ENCODE measurements at regions not wholly inside any gene's neighbourhood (a gene's known extent, or its start where the extent isn't known, plus 50 kb on each side); places are given as distances from the start of the nearest gene placed in this dataset.
"Not testable (repeated sequence)": the region's sequence is repeated elsewhere in the genome, so short reads cannot be mapped to it uniquely, and the experiment has no call there.

- Histone ChIP-seq H3K4me3 (ENCODE audit: low read length) (no peak overlapping the region), H3K9ac (ENCODE audit: low read length) (no peak overlapping the region), H3K27ac (ENCODE audit: low read length) (no peak overlapping the region), H3K9me3 (ENCODE audit: control insufficient read depth, low read depth, low read length) (no peaks in the 10 kb centered on the region), H3K27me3 (ENCODE audit: control insufficient read depth, insufficient read depth, low read length) (no peaks in the 10 kb centered on the region), H3K36me3 (ENCODE audit: control insufficient read depth, low read depth, low read length) (no peaks in the 10 kb centered on the region), H3K4me1 (ENCODE audit: control insufficient read depth, low read depth, low read length) (no peaks in the 10 kb centered on the region)
Measured at GRCh38 chr1:185439727-185440415, 122.8 kb upstream of the IVNS1ABP start.

- Histone ChIP-seq H3K36me3 (ENCODE audit: control insufficient read depth, low read depth, low read length) (no peaks in the 10 kb centered on the region), H3K4me1 (ENCODE audit: control insufficient read depth, low read depth, low read length) (no peaks in the 10 kb centered on the region), H3K27me3 (ENCODE audit: control insufficient read depth, insufficient read depth, low read length) (no peaks in the 10 kb centered on the region), H3K27ac (ENCODE audit: low read length) (no peak overlapping the region), H3K9me3 (ENCODE audit: control insufficient read depth, low read depth, low read length) (no peaks in the 10 kb centered on the region), H3K9ac (ENCODE audit: low read length) (no peak overlapping the region), H3K4me3 (ENCODE audit: low read length) (no peak overlapping the region)
Measured at GRCh38 chr1:185438936-185439335, 121.9 kb upstream of the IVNS1ABP start.

GRCh38 chr1:185435696-185436379 is 118.8 kb upstream of the IVNS1ABP start:
- H3K27me3 ChIP-seq (ENCODE audit: control insufficient read depth, insufficient read depth, low read length): no peaks in the 10 kb centered on the region
- no peaks in the 10 kb centered on the region for H3K4me1 ChIP-seq (ENCODE audit: control insufficient read depth, low read depth, low read length)
- no peak overlapping the region for H3K4me3 ChIP-seq (ENCODE audit: low read length)
- no peaks in the 10 kb centered on the region for H3K36me3 ChIP-seq (ENCODE audit: control insufficient read depth, low read depth, low read length)
- no peak overlapping the region for H3K27ac ChIP-seq (ENCODE audit: low read length)
- H3K9ac ChIP-seq (ENCODE audit: low read length): no peak overlapping the region
- H3K9me3 ChIP-seq (ENCODE audit: control insufficient read depth, low read depth, low read length): no peaks in the 10 kb centered on the region

GRCh38 chr1:185434721-185435120 is 117.7 kb upstream of the IVNS1ABP start:
- no peak overlapping the region for H3K4me3 ChIP-seq (ENCODE audit: low read length)
- H3K9me3 ChIP-seq (ENCODE audit: control insufficient read depth, low read depth, low read length): no peaks in the 10 kb centered on the region
- H3K4me1 ChIP-seq (ENCODE audit: control insufficient read depth, low read depth, low read length): no peaks in the 10 kb centered on the region
- no peaks in the 10 kb centered on the region for H3K36me3 ChIP-seq (ENCODE audit: control insufficient read depth, low read depth, low read length)
- H3K27ac ChIP-seq (ENCODE audit: low read length): no peak overlapping the region
- no peak overlapping the region for H3K9ac ChIP-seq (ENCODE audit: low read length)
- no peaks in the 10 kb centered on the region for H3K27me3 ChIP-seq (ENCODE audit: control insufficient read depth, insufficient read depth, low read length)

GRCh38 chr1:185433667-185434066 is 116.6 kb upstream of the IVNS1ABP start:
- Histone ChIP-seq H3K27me3 (ENCODE audit: control insufficient read depth, insufficient read depth, low read length) (no peaks in the 10 kb centered on the region), H3K9ac (ENCODE audit: low read length) (no peak overlapping the region), H3K9me3 (ENCODE audit: control insufficient read depth, low read depth, low read length) (no peaks in the 10 kb centered on the region), H3K36me3 (ENCODE audit: control insufficient read depth, low read depth, low read length) (no peaks in the 10 kb centered on the region), H3K4me3 (ENCODE audit: low read length) (no peak overlapping the region), H3K4me1 (ENCODE audit: control insufficient read depth, low read depth, low read length) (no peaks in the 10 kb centered on the region), H3K27ac (ENCODE audit: low read length) (no peak overlapping the region)

GRCh38 chr1:185432948-185433347 is 115.9 kb upstream of the IVNS1ABP start:
- Histone ChIP-seq H3K9me3 (ENCODE audit: control insufficient read depth, low read depth, low read length) (no peaks in the 10 kb centered on the region), H3K36me3 (ENCODE audit: control insufficient read depth, low read depth, low read length) (no peaks in the 10 kb centered on the region), H3K4me1 (ENCODE audit: control insufficient read depth, low read depth, low read length) (no peaks in the 10 kb centered on the region), H3K9ac (ENCODE audit: low read length) (no peak overlapping the region), H3K4me3 (ENCODE audit: low read length) (no peak overlapping the region), H3K27me3 (ENCODE audit: control insufficient read depth, insufficient read depth, low read length) (no peaks in the 10 kb centered on the region), H3K27ac (ENCODE audit: low read length) (no peak overlapping the region)

GRCh38 chr1:185431612-185432011 is 114.6 kb upstream of the IVNS1ABP start:
- no peak overlapping the region for H3K27ac ChIP-seq (ENCODE audit: low read length)

GRCh38 chr1:185429668-185430067 is 112.6 kb upstream of the IVNS1ABP start:
- not testable (repeated sequence) for H3K9me3 ChIP-seq (ENCODE audit: control insufficient read depth, low read depth, low read length)

More at GRCh38 chr1:185431612-185432011, 114.6 kb upstream of the IVNS1ABP start:
- no peaks in the 10 kb centered on the region for H3K27me3 ChIP-seq (ENCODE audit: control insufficient read depth, insufficient read depth, low read length)
- H3K36me3 ChIP-seq (ENCODE audit: control insufficient read depth, low read depth, low read length): no peaks in the 10 kb centered on the region
- no peaks in the 10 kb centered on the region for H3K9me3 ChIP-seq (ENCODE audit: control insufficient read depth, low read depth, low read length)
- no peaks in the 10 kb centered on the region for H3K4me1 ChIP-seq (ENCODE audit: control insufficient read depth, low read depth, low read length)
- H3K9ac ChIP-seq (ENCODE audit: low read length): no peak overlapping the region
- H3K4me3 ChIP-seq (ENCODE audit: low read length): no peak overlapping the region

GRCh38 chr1:185427776-185428175 is 110.7 kb upstream of the IVNS1ABP start:
- no peak overlapping the region for H3K9ac ChIP-seq (ENCODE audit: low read length)
- H3K36me3 ChIP-seq (ENCODE audit: control insufficient read depth, low read depth, low read length): no peaks in the 10 kb centered on the region
- no peaks in the 10 kb centered on the region for H3K9me3 ChIP-seq (ENCODE audit: control insufficient read depth, low read depth, low read length)
- no peaks in the 10 kb centered on the region for H3K4me1 ChIP-seq (ENCODE audit: control insufficient read depth, low read depth, low read length)
- no peaks in the 10 kb centered on the region for H3K27me3 ChIP-seq (ENCODE audit: control insufficient read depth, insufficient read depth, low read length)
- H3K27ac ChIP-seq (ENCODE audit: low read length): no peak overlapping the region
- no peak overlapping the region for H3K4me3 ChIP-seq (ENCODE audit: low read length)

More at GRCh38 chr1:185429668-185430067, 112.6 kb upstream of the IVNS1ABP start:
- H3K9ac ChIP-seq (ENCODE audit: low read length); H3K27ac ChIP-seq (ENCODE audit: low read length); H3K4me3 ChIP-seq (ENCODE audit: low read length); H3K27me3 ChIP-seq (ENCODE audit: control insufficient read depth, insufficient read depth, low read length); H3K4me1 ChIP-seq (ENCODE audit: control insufficient read depth, low read depth, low read length); H3K36me3 ChIP-seq (ENCODE audit: control insufficient read depth, low read depth, low read length): not testable (repeated sequence)

GRCh38 chr1:185427264-185427663 is 110.2 kb upstream of the IVNS1ABP start:
- no peaks in the 10 kb centered on the region for H3K36me3 ChIP-seq (ENCODE audit: control insufficient read depth, low read depth, low read length)
- no peak overlapping the region for H3K9ac ChIP-seq (ENCODE audit: low read length)
- no peaks in the 10 kb centered on the region for H3K27me3 ChIP-seq (ENCODE audit: control insufficient read depth, insufficient read depth, low read length)
- H3K27ac ChIP-seq (ENCODE audit: low read length): no peak overlapping the region
- no peaks in the 10 kb centered on the region for H3K4me1 ChIP-seq (ENCODE audit: control insufficient read depth, low read depth, low read length)
- no peak overlapping the region for H3K4me3 ChIP-seq (ENCODE audit: low read length)
- H3K9me3 ChIP-seq (ENCODE audit: control insufficient read depth, low read depth, low read length): no peaks in the 10 kb centered on the region

GRCh38 chr1:185426848-185427247 is 109.8 kb upstream of the IVNS1ABP start:
- Histone ChIP-seq H3K27me3 (ENCODE audit: control insufficient read depth, insufficient read depth, low read length) (no peaks in the 10 kb centered on the region), H3K4me3 (ENCODE audit: low read length) (no peak overlapping the region), H3K27ac (ENCODE audit: low read length) (no peak overlapping the region), H3K36me3 (ENCODE audit: control insufficient read depth, low read depth, low read length) (no peaks in the 10 kb centered on the region), H3K9ac (ENCODE audit: low read length) (no peak overlapping the region), H3K9me3 (ENCODE audit: control insufficient read depth, low read depth, low read length) (no peaks in the 10 kb centered on the region), H3K4me1 (ENCODE audit: control insufficient read depth, low read depth, low read length) (no peaks in the 10 kb centered on the region)

GRCh38 chr1:185425163-185425562 is 108.1 kb upstream of the IVNS1ABP start:
- Histone ChIP-seq H3K4me1 (ENCODE audit: control insufficient read depth, low read depth, low read length) (no peaks in the 10 kb centered on the region), H3K27me3 (ENCODE audit: control insufficient read depth, insufficient read depth, low read length) (no peaks in the 10 kb centered on the region), H3K36me3 (ENCODE audit: control insufficient read depth, low read depth, low read length) (no peaks in the 10 kb centered on the region), H3K4me3 (ENCODE audit: low read length) (no peak overlapping the region), H3K9ac (ENCODE audit: low read length) (no peak overlapping the region), H3K9me3 (ENCODE audit: control insufficient read depth, low read depth, low read length) (no peaks in the 10 kb centered on the region), H3K27ac (ENCODE audit: low read length) (no peak overlapping the region)
